Fibroblast of skin of right quadriceps (primary cell): ENCODE measurements at regions not wholly inside any gene's neighbourhood (a gene's known extent, or its start where the extent isn't known, plus 50 kb on each side); places are given as distances from the start of the nearest gene placed in this dataset.

Experiments
- DNase-seq: peaks from one replicate; pipeline ENCODE4 v3.0.0-alpha.2; 2013

- no peak for DNase-seq
Observed at GRCh38 chr18:60667016-60667415, 294.4 kb upstream of the MC4R start.

- no peak for DNase-seq
Observed at GRCh38 chr18:60668583-60668982, 296.0 kb upstream of the MC4R start.

GRCh38 chr18:60669938-60670337 lies 297.4 kb upstream of the MC4R start:
- no peak for DNase-seq

- DNase-seq, result no peak
Observed at GRCh38 chr18:60671021-60671420, 298.4 kb upstream of the MC4R start.

- no peak for DNase-seq
Observed at GRCh38 chr18:60675126-60675525, 302.6 kb upstream of the MC4R start.

GRCh38 chr18:60675801-60676200 lies 303.2 kb upstream of the MC4R start:
- no peak for DNase-seq

- DNase-seq, result no peak
Observed at GRCh38 chr18:60676815-60677214, 304.2 kb upstream of the MC4R start.

- peak; percentile 23 for DNase-seq
Observed at GRCh38 chr18:60684843-60685513, 312.4 kb upstream of the MC4R start.

- DNase-seq, result no peak
Observed at GRCh38 chr18:60686142-60686541, 313.6 kb upstream of the MC4R start.

GRCh38 chr18:60691061-60691460 lies 318.5 kb upstream of the MC4R start:
- no peak for DNase-seq

GRCh38 chr18:60693426-60693825 lies 320.9 kb upstream of the MC4R start:
- peak; percentile 9 for DNase-seq

GRCh38 chr18:60698901-60699300 lies 326.3 kb upstream of the MC4R start:
- no peak for DNase-seq

- DNase-seq, result no peak
Observed at GRCh38 chr18:60722742-60723141, 350.2 kb upstream of the MC4R start.

GRCh38 chr18:60732143-60732542 lies 359.6 kb upstream of the MC4R start:
- no peak for DNase-seq

GRCh38 chr18:60739212-60739611 lies 366.6 kb upstream of the MC4R start:
- DNase-seq, result no peak

- no peak for DNase-seq
Observed at GRCh38 chr18:60740313-60740712, 367.7 kb upstream of the MC4R start.

- no peak for DNase-seq
Observed at GRCh38 chr18:60746491-60746890, 373.9 kb upstream of the MC4R start.

- DNase-seq, result no peak
Observed at GRCh38 chr18:60746919-60747318, 374.3 kb upstream of the MC4R start.

GRCh38 chr18:60753753-60754152 lies 381.2 kb upstream of the MC4R start:
- DNase-seq, result no peak

GRCh38 chr18:60754413-60755009 lies 381.9 kb upstream of the MC4R start:
- DNase-seq, result no peak

- DNase-seq, result no peak
Observed at GRCh38 chr18:60755134-60755533, 382.6 kb upstream of the MC4R start.

GRCh38 chr18:60775978-60776377 lies 403.4 kb upstream of the MC4R start:
- no peak for DNase-seq

- DNase-seq, result no peak
Observed at GRCh38 chr18:60784161-60784560, 411.6 kb upstream of the MC4R start.

GRCh38 chr18:60794802-60795201 lies 422.2 kb upstream of the MC4R start:
- DNase-seq, result no peak

- no peak for DNase-seq
Observed at GRCh38 chr18:60804415-60804814, 431.8 kb upstream of the MC4R start.
